Keratinocyte (primary cell): ENCODE measurements at regions not wholly inside any gene's neighbourhood (a gene's known extent, or its start where the extent isn't known, plus 50 kb on each side); places are given as distances from the start of the nearest gene placed in this dataset.

ENCODE experiments used
- DNase-seq: peaks from one replicate; pipeline ENCODE4 v3.0.0-alpha.2; 2011; ENCODE audit warnings: low read depth, missing footprints, low spot score
- FAIRE-seq: peaks from 2 replicates; lab custom pipeline; 2011; peaks lifted over from hg19 to GRCh38; lab: Jason Lieb, UNC
- H2AFZ ChIP-seq: 2 replicates; pipeline ENCODE4 v1.6.0; 2012; ENCODE audit warnings: low read length, control low read depth, inconsistent platforms; ENCODE audit not compliant: control insufficient read depth
- H3K27ac ChIP-seq: 2 replicates; pipeline ENCODE4 v1.5.1; 2011; ENCODE audit warnings: low read length; ENCODE audit not compliant: control insufficient read depth, insufficient read depth
- H3K27me3 ChIP-seq: 3 replicates; pipeline ENCODE4 v1.6.0; 2011; ENCODE audit warnings: low read length; ENCODE audit not compliant: control insufficient read depth, insufficient read depth; ENCODE audit errors: extremely low read depth
- H3K36me3 ChIP-seq, 2 experiments: 2 replicates in 1 of 2; 3 replicates in 1 of 2; pipeline ENCODE4 v1.5.1; 2011; ENCODE audit warnings: low read length in 2 of 2, mild to moderate bottlenecking in 1 of 2; ENCODE audit not compliant: control insufficient read depth in 2 of 2, insufficient read depth in 2 of 2; ENCODE audit errors: extremely low read depth in 1 of 2
- H3K4me1 ChIP-seq: 3 replicates; pipeline ENCODE4 v1.5.1; 2011; ENCODE audit warnings: low read length; ENCODE audit not compliant: control insufficient read depth, insufficient read depth; ENCODE audit errors: extremely low read depth
- H3K4me2 ChIP-seq: 3 replicates; pipeline ENCODE4 v1.6.0; 2011; ENCODE audit warnings: low read depth, low read length; ENCODE audit not compliant: control insufficient read depth, insufficient read depth; ENCODE audit errors: extremely low read depth
- H3K4me3 ChIP-seq, 3 experiments: fragments of 200-600 bp in 1 of 3; sonication (generic) in 1 of 3; 2 replicates in 2 of 3; 3 replicates in 1 of 3; pipeline ENCODE4 v1.5.1; 2011 to 2016; ENCODE audit warnings: low read length in 3 of 3, mild to moderate bottlenecking in 3 of 3, control low read depth in 2 of 3, inconsistent platforms in 1 of 3, low read depth in 1 of 3, mixed read lengths in 1 of 3, mixed run types in 1 of 3, moderate library complexity in 1 of 3; ENCODE audit not compliant: control insufficient read depth in 2 of 3, insufficient read depth in 2 of 3; ENCODE audit errors: extremely low read depth in 1 of 3
- H3K79me2 ChIP-seq: 2 replicates; pipeline ENCODE4 v1.6.0; 2012; ENCODE audit warnings: low read length; ENCODE audit not compliant: control insufficient read depth, insufficient read depth
- H3K9ac ChIP-seq: 3 replicates; pipeline ENCODE4 v1.6.0; 2011; ENCODE audit warnings: low read length; ENCODE audit not compliant: control insufficient read depth, insufficient read depth; ENCODE audit errors: extremely low read depth
- H3K9me1 ChIP-seq: 3 replicates; pipeline ENCODE4 v1.6.0; 2011; ENCODE audit warnings: low read length; ENCODE audit not compliant: control insufficient read depth, insufficient read depth; ENCODE audit errors: extremely low read depth
- H3K9me3 ChIP-seq: 2 replicates; pipeline ENCODE4 v1.5.1; 2012; ENCODE audit warnings: low read depth, low read length; ENCODE audit not compliant: control insufficient read depth
- H4K20me1 ChIP-seq: 3 replicates; pipeline ENCODE4 v1.6.0; 2011; ENCODE audit warnings: low read length; ENCODE audit not compliant: control insufficient read depth, insufficient read depth; ENCODE audit errors: extremely low read depth
- CTCF ChIP-seq, 3 experiments: IDR thresholded peaks in 1 of 3; conservative IDR thresholded peaks in 1 of 3; optimal IDR thresholded peaks in 1 of 3; 2 replicates in 2 of 3; 3 replicates in 1 of 3; pipeline versions ENCODE3 to v1.5.1; 2011; ENCODE audit warnings: low read length in 3 of 3, mild to moderate bottlenecking in 3 of 3, moderate library complexity in 2 of 3, control low read depth in 1 of 3, inconsistent platforms in 1 of 3; ENCODE audit not compliant: insufficient read depth in 2 of 3; ENCODE audit errors: extremely low read depth in 1 of 3
- EZH2 ChIP-seq: IDR thresholded peaks from one replicate; pipeline ENCODE4 v1.6.1; 2012; ENCODE audit warnings: inconsistent platforms, mild to moderate bottlenecking, low read length, moderate library complexity
- dilution Hi-C: fragments of 300-500 bp; cut with MboI; formaldehyde crosslinking; loops from one replicate; pipeline ENCODE4 v1.7.0; 2020; ENCODE audit warnings: low sequenced_read_pairs; ENCODE audit not compliant: extremely low pct_ligation_motif_present

GRCh38 chr10:2541176-2541575, 526.2 kb upstream of the PFKP start:
- dilution Hi-C loops, result no loop called here
- Histone ChIP-seq H3K4me1 (no peaks in the 10 kb centered on the region), H3K27ac (no peak overlapping the region), H3K27me3 (no peaks in the 10 kb centered on the region), H2AFZ (no peak overlapping the region), H3K9ac (no peak overlapping the region), H3K79me2 (no peaks in the 10 kb centered on the region), H3K36me3 (no peaks in the 10 kb centered on the region), H3K4me2 (no peak overlapping the region), H3K4me3 (no peak overlapping the region), H3K9me3 (peaks cover 4% of the 10 kb centered on the region), H4K20me1 (no peaks in the 10 kb centered on the region), H3K9me1 (no peaks in the 10 kb centered on the region)
- FAIRE-seq (no peak), DNase-seq (no peak)
- TF ChIP-seq EZH2 (no peak), CTCF (optimal IDR thresholded peaks at IDR 0.05 in 1 of 3, IDR thresholded peaks at IDR 0.05 in 1 of 3, conservative IDR thresholded peaks at IDR 0.05 in 1 of 3; ENCODE audit: extremely low read depth in 1 of 3, insufficient read depth in 2 of 3, low read length in 3 of 3) (no peak)

GRCh38 chr10:2529945-2530344, 537.4 kb upstream of the PFKP start:
- H2AFZ ChIP-seq, result no peak overlapping the region
- H3K4me2 ChIP-seq, result no peak overlapping the region
- H3K9me1 ChIP-seq, result no peaks in the 10 kb centered on the region
- FAIRE-seq (no peak), DNase-seq (no peak)
- no peaks in the 10 kb centered on the region for H4K20me1 ChIP-seq
- H3K9ac ChIP-seq, result no peak overlapping the region
- no peak overlapping the region for H3K27ac ChIP-seq
- no peaks in the 10 kb centered on the region for H3K27me3 ChIP-seq
- H3K4me3 ChIP-seq, result no peak overlapping the region
- no peaks in the 10 kb centered on the region for H3K79me2 ChIP-seq
- H3K9me3 ChIP-seq, result peaks cover 5% of the 10 kb centered on the region
- no peak for TF ChIP-seq EZH2
- TF ChIP-seq CTCF (optimal IDR thresholded peaks at IDR 0.05 in 1 of 3, IDR thresholded peaks at IDR 0.05 in 1 of 3, conservative IDR thresholded peaks at IDR 0.05 in 1 of 3; ENCODE audit: extremely low read depth in 1 of 3, insufficient read depth in 2 of 3, low read length in 3 of 3), result no peak
- dilution Hi-C loops, result no loop called here
- no peaks in the 10 kb centered on the region for H3K36me3 ChIP-seq
- H3K4me1 ChIP-seq, result no peaks in the 10 kb centered on the region
